GM13977 (cell line): ENCODE measurements at regions not wholly inside any gene's neighbourhood (a gene's known extent, or its start where the extent isn't known, plus 50 kb on each side); places are given as distances from the start of the nearest gene placed in this dataset.

Source experiments
- DNase-seq: peaks from one replicate; pipeline ENCODE4 v3.0.0; 2012; ENCODE audit warnings: low spot score
- in situ Hi-C: fragments of 300-500 bp; cut with MboI; formaldehyde crosslinking; loops from one replicate; pipeline ENCODE4 v1.12.0; 2022; ENCODE audit warnings: low sequenced_read_pairs, low pct_unique_long_range_greater_than_20kb, mixed read lengths, inconsistent platforms; ENCODE audit not compliant: unreplicated experiment
- TF ChIP-seq, protein P1 (sequence below): IDR thresholded peaks from 2 replicates; pipeline ENCODE4 v1.5.1; 2012; ENCODE audit warnings: mild to moderate bottlenecking, control low read depth; ENCODE audit not compliant: insufficient read depth; ENCODE audit errors: extremely low read depth, missing control alignments

DNA sequence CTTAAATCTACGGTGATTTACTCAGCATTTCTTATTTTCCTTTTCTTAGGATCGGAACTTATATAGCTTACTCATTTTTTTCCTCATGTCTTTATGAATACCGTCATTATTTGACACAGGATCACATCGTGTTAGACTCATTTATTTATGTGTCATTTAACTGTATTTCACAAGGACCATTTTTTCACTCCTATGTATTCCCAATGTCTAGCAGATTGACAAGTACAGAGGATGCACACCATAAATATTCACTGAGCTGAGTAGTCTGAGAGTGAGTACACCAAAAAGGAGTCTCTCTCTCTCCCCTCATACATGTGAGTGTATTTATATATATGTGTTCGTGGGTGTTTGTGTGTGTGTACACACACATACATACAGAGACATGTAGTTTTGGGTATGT lies 573.5 kb downstream of the RNF144A start:
- TF ChIP-seq, protein P1, sequence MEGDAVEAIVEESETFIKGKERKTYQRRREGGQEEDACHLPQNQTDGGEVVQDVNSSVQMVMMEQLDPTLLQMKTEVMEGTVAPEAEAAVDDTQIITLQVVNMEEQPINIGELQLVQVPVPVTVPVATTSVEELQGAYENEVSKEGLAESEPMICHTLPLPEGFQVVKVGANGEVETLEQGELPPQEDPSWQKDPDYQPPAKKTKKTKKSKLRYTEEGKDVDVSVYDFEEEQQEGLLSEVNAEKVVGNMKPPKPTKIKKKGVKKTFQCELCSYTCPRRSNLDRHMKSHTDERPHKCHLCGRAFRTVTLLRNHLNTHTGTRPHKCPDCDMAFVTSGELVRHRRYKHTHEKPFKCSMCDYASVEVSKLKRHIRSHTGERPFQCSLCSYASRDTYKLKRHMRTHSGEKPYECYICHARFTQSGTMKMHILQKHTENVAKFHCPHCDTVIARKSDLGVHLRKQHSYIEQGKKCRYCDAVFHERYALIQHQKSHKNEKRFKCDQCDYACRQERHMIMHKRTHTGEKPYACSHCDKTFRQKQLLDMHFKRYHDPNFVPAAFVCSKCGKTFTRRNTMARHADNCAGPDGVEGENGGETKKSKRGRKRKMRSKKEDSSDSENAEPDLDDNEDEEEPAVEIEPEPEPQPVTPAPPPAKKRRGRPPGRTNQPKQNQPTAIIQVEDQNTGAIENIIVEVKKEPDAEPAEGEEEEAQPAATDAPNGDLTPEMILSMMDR = no peak
- no peak for DNase-seq
- in situ Hi-C loops = no loop called here

DNA sequence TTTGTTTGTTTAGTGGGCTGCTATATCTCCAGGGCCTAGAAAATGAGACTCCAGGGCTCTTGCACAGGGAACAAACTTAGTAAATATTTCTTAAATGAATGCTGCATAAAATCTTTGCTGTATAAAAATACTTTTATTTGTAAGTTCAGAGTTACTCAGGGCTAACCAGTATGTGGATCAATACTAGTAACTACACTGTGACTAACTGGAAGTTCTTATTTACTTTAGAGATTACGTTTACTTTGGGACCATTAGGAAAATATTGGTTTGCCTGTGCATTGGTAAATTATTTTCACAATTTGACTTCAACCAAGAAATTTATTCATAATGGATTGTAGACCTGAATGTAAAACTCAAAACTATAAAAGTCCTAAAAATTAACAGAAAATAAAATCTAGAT lies 575.5 kb downstream of the RNF144A start:
- TF ChIP-seq, protein P1 = no peak
- DNase-seq = no peak
- in situ Hi-C loops = no loop called here

DNA sequence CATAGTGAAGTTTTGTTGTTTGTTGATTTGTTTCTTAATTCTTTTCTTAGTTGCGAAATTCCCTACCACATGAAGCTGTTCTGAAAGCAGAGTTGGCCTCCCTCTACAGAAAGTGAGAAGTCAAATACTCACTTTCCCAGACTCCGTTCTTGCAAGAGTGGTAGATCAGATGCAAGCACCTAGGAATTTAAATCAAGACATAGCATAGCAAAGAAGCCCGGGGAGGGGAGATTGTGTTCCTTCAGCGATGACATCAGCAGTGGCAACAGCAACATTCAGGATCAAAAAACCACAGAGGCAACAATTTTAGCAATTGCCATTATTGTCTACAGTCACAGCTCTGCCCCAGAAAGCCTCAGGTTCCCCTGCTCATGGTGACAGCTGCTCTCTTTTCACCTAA lies 580.0 kb downstream of the RNF144A start:
- DNase-seq = no peak
- TF ChIP-seq, protein P1 = no peak
- in situ Hi-C loops = no loop called here

DNA sequence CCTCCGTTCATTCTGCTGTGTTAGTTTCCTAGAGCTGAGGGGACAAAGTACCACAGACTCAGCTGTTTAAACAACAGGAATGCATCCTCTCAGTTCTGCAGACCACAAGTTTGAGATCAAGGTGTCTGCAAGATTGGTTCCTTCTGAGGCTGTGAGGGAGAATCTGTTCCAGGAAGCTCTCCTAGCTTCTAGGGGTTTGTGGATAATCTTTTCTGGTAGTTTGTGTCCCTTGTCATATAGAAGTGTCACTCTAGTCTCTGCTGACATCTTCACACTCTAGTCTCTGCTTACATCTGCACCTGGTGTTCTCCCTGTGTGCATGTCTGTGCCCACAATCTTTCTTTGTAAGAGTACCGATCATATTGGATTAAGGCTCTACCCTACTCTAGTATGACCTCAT lies 581.8 kb downstream of the RNF144A start:
- in situ Hi-C loops = no loop called here
- no peak for DNase-seq
- TF ChIP-seq, protein P1 = no peak

DNA sequence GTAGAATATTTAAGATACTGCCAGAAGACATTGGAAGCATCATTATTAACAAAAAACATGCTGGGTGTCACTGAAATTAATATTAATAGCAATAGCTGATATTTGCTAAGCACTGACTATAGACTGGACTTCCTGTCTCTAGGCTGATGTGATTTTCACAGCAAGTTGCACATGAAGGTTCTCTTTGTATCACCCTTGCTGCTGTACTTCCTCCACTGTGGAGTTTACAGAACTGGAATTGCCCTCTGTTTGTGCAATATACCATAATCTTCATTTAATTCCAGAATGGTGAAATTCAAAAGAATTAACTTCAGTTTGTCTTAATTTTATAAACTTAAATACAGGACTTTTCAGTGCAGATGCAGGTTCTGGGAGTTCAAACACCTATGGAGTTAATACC lies 585.1 kb downstream of the RNF144A start:
- TF ChIP-seq, protein P1 = no peak
- DNase-seq = no peak
- in situ Hi-C loops = no loop called here

DNA sequence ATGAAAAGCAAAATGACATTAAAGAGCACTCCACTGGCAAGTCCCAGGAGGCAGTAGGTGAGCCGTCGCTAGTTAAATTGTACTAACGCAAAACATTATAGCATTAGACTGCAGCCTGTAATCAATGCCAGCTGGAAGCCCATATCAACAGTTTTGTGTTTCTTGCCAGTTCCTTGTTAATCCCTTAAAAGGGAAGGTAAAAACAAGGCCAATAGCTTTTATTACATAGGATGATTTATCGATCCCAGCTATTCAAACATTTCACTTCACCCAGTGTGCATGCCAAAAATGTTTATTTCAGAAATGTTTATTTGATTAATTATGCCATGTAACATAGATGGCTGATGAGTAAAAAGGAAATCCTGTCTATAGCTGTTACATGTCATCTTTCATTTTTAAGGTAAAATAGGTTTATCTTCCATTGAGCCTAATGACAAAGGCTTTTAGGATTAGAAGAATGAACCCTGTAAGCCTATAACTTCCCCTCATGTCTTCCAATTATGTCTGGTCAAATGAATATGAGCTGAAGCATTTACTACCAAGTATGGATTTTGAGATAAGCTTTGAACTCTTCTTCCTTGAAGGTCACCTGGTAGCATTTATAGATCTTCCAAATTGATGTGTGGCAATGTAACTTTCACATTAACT lies 591.2 kb downstream of the RNF144A start:
- TF ChIP-seq, protein P1 = no peak
- in situ Hi-C loops = no loop called here
- DNase-seq = no peak
